H1 (cell line): ENCODE measurements at regions not wholly inside any gene's neighbourhood (a gene's known extent, or its start where the extent isn't known, plus 50 kb on each side); places are given as distances from the start of the nearest gene placed in this dataset.

Experiments
- CTCF ChIA-PET: fragments of 300-600 bp; sonication (Branson Sonifier 250); formaldehyde crosslinking; loops from one replicate; lab custom pipeline; 2021; ENCODE audit not compliant: partially characterized antibody; lab: Charles Lee
- POLR2A ChIA-PET: fragments of 300-600 bp; sonication (Branson Sonifier 250); formaldehyde crosslinking; loops from one replicate; lab custom pipeline; 2021; ENCODE audit warnings: inconsistent platforms; ENCODE audit not compliant: partially characterized antibody; lab: Charles Lee
- DNase-seq, 2 experiments: peaks; one replicate each; pipeline versions ENCODE4 v3.0.0 to v3.0.0-alpha.2; 2010 to 2022; ENCODE audit warnings: low spot score in 2 of 2, low read depth in 1 of 2, mixed read lengths in 1 of 2
- FAIRE-seq: peaks from 2 replicates; lab custom pipeline; 2011; peaks lifted over from hg19 to GRCh38; lab: Jason Lieb, UNC
- H2AFZ ChIP-seq: 2 replicates; pipeline ENCODE4 v1.8.1; 2012; ENCODE audit warnings: low read length, inconsistent platforms
- H2AK5ac ChIP-seq: 2 replicates; pipeline ENCODE4 v1.6.1; 2013; ENCODE audit warnings: low read depth, low read length
- H2BK120ac ChIP-seq: replicated peaks from 2 replicates; pipeline ENCODE3; 2013; ENCODE audit warnings: low read depth, low read length, inconsistent platforms
- H2BK12ac ChIP-seq: 2 replicates; pipeline ENCODE4 v1.6.1; 2013; ENCODE audit warnings: low read depth, low read length
- H2BK15ac ChIP-seq: 2 replicates; pipeline ENCODE4 v1.6.1; 2013; ENCODE audit warnings: low read length
- H2BK20ac ChIP-seq: 2 replicates; pipeline ENCODE4 v1.6.1; 2013; ENCODE audit warnings: low read length
- H2BK5ac ChIP-seq: 2 replicates; pipeline ENCODE4 v1.6.1; 2013; ENCODE audit warnings: low read depth, low read length
- H3K14ac ChIP-seq: 2 replicates; pipeline ENCODE4 v1.6.1; 2013; ENCODE audit warnings: inconsistent platforms; ENCODE audit not compliant: insufficient read length
- H3K18ac ChIP-seq: 2 replicates; pipeline ENCODE4 v1.6.1; 2013; ENCODE audit warnings: low read length; ENCODE audit errors: extremely low read depth
- H3K23ac ChIP-seq: 2 replicates; pipeline ENCODE4 v1.6.1; 2013; ENCODE audit warnings: inconsistent platforms; ENCODE audit not compliant: insufficient read length
- H3K23me2 ChIP-seq: 2 replicates; pipeline ENCODE4 v1.6.1; 2013; ENCODE audit warnings: low read depth, low read length
- H3K27ac ChIP-seq: 2 replicates; pipeline ENCODE4 v1.6.1; 2011; ENCODE audit warnings: low read depth, low read length, inconsistent platforms
- H3K27me3 ChIP-seq, 4 experiments: replicated peaks in 1 of 4; 1 replicate in 1 of 4; 2 replicates in 3 of 4; pipeline versions ENCODE4 v1.6.1 to v1.8.1; 2011 to 2013; ENCODE audit warnings: low read length in 3 of 4, mild to moderate bottlenecking in 3 of 4, inconsistent platforms in 2 of 4, mixed read lengths in 2 of 4, moderate library complexity in 1 of 4; ENCODE audit not compliant: control insufficient read depth in 3 of 4, insufficient read depth in 3 of 4; ENCODE audit errors: extremely low read depth in 1 of 4
- H3K36me3 ChIP-seq, 4 experiments: 2 replicates each; pipeline versions ENCODE4 v1.6.1 to v1.8.1; 2011 to 2013; ENCODE audit warnings: mild to moderate bottlenecking in 4 of 4, low read length in 3 of 4, moderate library complexity in 2 of 4, control low read depth in 1 of 4, inconsistent platforms in 1 of 4; ENCODE audit not compliant: insufficient read depth in 4 of 4, control insufficient read depth in 2 of 4
- H3K4ac ChIP-seq: replicated peaks from 2 replicates; pipeline ENCODE3; 2013; ENCODE audit warnings: low read length, low read depth, mixed read lengths, inconsistent platforms; ENCODE audit not compliant: insufficient read length
- H3K4me1 ChIP-seq, 4 experiments: replicated peaks in 1 of 4; 1 replicate in 1 of 4; 2 replicates in 3 of 4; pipeline versions ENCODE4 v1.6.1 to v1.8.1; 2011 to 2013; ENCODE audit warnings: low read length in 3 of 4, inconsistent platforms in 2 of 4, mixed read lengths in 1 of 4; ENCODE audit not compliant: insufficient read depth in 4 of 4, control insufficient read depth in 3 of 4
- H3K4me2 ChIP-seq, 2 experiments: 2 replicates each; pipeline versions ENCODE4 v1.6.1 to v1.8.1; 2011 to 2013; ENCODE audit warnings: low read depth in 2 of 2, low read length in 2 of 2, control low read depth in 1 of 2, inconsistent platforms in 1 of 2, mild to moderate bottlenecking in 1 of 2; ENCODE audit not compliant: insufficient read depth in 1 of 2
- H3K4me3 ChIP-seq, 4 experiments: fragments of 200-600, 300-600 bp in 1 of 4; sonication (generic), shearing (Covaris generic), sonication (Bioruptor Twin) in 1 of 4; 2 replicates each; pipeline versions ENCODE4 v1.5.1 to v1.8.1; 2011 to 2016; ENCODE audit warnings: low read length in 4 of 4, low read depth in 3 of 4, control low read depth in 2 of 4, inconsistent platforms in 2 of 4, mild to moderate bottlenecking in 2 of 4, mixed read lengths in 1 of 4, moderate library complexity in 1 of 4; ENCODE audit not compliant: insufficient read depth in 2 of 4; ENCODE audit errors: extremely low read depth in 1 of 4
- H3K56ac ChIP-seq: replicated peaks from 2 replicates; pipeline ENCODE3; 2013; ENCODE audit warnings: low read depth, mild to moderate bottlenecking, mixed read lengths, low read length, inconsistent platforms; ENCODE audit not compliant: insufficient read length
- H3K79me1 ChIP-seq: 2 replicates; pipeline ENCODE4 v1.6.1; 2013; ENCODE audit warnings: low read depth, low read length, control low read depth
- H3K79me2 ChIP-seq, 2 experiments: 2 replicates each; pipeline versions ENCODE4 v1.6.1 to v1.8.1; 2012 to 2013; ENCODE audit warnings: low read length in 2 of 2, mild to moderate bottlenecking in 2 of 2, inconsistent platforms in 1 of 2; ENCODE audit not compliant: insufficient read depth in 2 of 2, control insufficient read depth in 1 of 2
- H3K9ac ChIP-seq, 4 experiments: replicated peaks in 1 of 4; 1 replicate in 1 of 4; 2 replicates in 3 of 4; pipeline versions ENCODE4 v1.6.1 to v1.8.1; 2011 to 2013; ENCODE audit warnings: low read depth in 3 of 4, low read length in 3 of 4, control low read depth in 2 of 4, mild to moderate bottlenecking in 2 of 4, moderate library complexity in 2 of 4, inconsistent platforms in 1 of 4; ENCODE audit errors: extremely low read depth in 1 of 4
- H3K9me3 ChIP-seq, 2 experiments: 2 replicates each; pipeline versions ENCODE4 v1.6.1 to v1.8.1; 2012 to 2013; ENCODE audit warnings: mild to moderate bottlenecking in 2 of 2, moderate library complexity in 2 of 2, control low read depth in 1 of 2, inconsistent platforms in 1 of 2, low read depth in 1 of 2, low read length in 1 of 2, mixed read lengths in 1 of 2; ENCODE audit not compliant: insufficient read depth in 2 of 2
- H4K20me1 ChIP-seq, 2 experiments: replicated peaks in 1 of 2; 2 replicates each; pipeline versions ENCODE3 to v1.8.1; 2011 to 2013; ENCODE audit warnings: inconsistent platforms in 2 of 2, low read length in 2 of 2, mild to moderate bottlenecking in 1 of 2; ENCODE audit not compliant: insufficient read depth in 2 of 2, control insufficient read depth in 1 of 2
- H4K5ac ChIP-seq: 2 replicates; pipeline ENCODE4 v1.6.1; 2013; ENCODE audit warnings: low read length, low read depth, mixed read lengths, inconsistent platforms; ENCODE audit not compliant: insufficient read length
- H4K8ac ChIP-seq: 2 replicates; pipeline ENCODE4 v1.8.0; 2013; ENCODE audit warnings: mild to moderate bottlenecking, moderate library complexity, low read length, inconsistent platforms; ENCODE audit not compliant: insufficient read depth; ENCODE audit errors: extremely low read depth
- H4K91ac ChIP-seq: replicated peaks from 2 replicates; pipeline ENCODE3; 2013; ENCODE audit warnings: low read length, mixed read lengths, inconsistent platforms; ENCODE audit not compliant: insufficient read length
- ASH2L ChIP-seq: fragments of 200-600, 300-600 bp; sonication (generic); IDR thresholded peaks from one replicate; pipeline ENCODE4 v1.7.1; 2017; ENCODE audit warnings: low read length
- CEBPB ChIP-seq: IDR thresholded peaks from 2 replicates; pipeline ENCODE4 v1.6.1; 2012; ENCODE audit warnings: low read depth, low read length
- CREB1 ChIP-seq: IDR thresholded peaks from 2 replicates; pipeline ENCODE4 v1.6.1; 2012; ENCODE audit warnings: inconsistent platforms
- CTBP2 ChIP-seq: IDR thresholded peaks from 2 replicates; pipeline ENCODE4 v1.7.0; 2011; ENCODE audit warnings: borderline replicate concordance, mild to moderate bottlenecking, moderate library complexity, mixed read lengths, low read length; ENCODE audit not compliant: insufficient read depth, insufficient read length
- HDAC2 ChIP-seq, 2 experiments: fragments of 300-600 bp in 1 of 2; sonication (generic) in 1 of 2; IDR thresholded peaks; 2 replicates each; pipeline ENCODE4 v1.6.1; 2011 to 2012; ENCODE audit warnings: low read depth in 2 of 2, low read length in 2 of 2, mild to moderate bottlenecking in 2 of 2, moderate library complexity in 2 of 2, borderline replicate concordance in 1 of 2, inconsistent platforms in 1 of 2
- HDAC6 ChIP-seq: IDR thresholded peaks from one replicate; pipeline ENCODE4 v1.7.1; 2012; ENCODE audit warnings: low read depth, mild to moderate bottlenecking, inconsistent platforms, low read length, moderate library complexity
- JUN ChIP-seq: IDR thresholded peaks from 2 replicates; pipeline ENCODE4 v1.6.1; 2011; ENCODE audit warnings: low read depth, mild to moderate bottlenecking, improper control_type of control experiment, low read length
- MAFK ChIP-seq: IDR thresholded peaks from 2 replicates; pipeline ENCODE4 v1.6.1; 2012; ENCODE audit warnings: low read depth, mild to moderate bottlenecking, improper control_type of control experiment, low read length
- PHF8 ChIP-seq: fragments of 200-600 bp; sonication (generic); conservative IDR thresholded peaks from 2 replicates; pipeline ENCODE4 v1.7.1; 2012; ENCODE audit warnings: low read depth, mild to moderate bottlenecking, inconsistent platforms, low read length, moderate library complexity
- POLR2AphosphoS5 ChIP-seq: IDR thresholded peaks from 2 replicates; pipeline ENCODE4 v1.6.1; 2011; ENCODE audit warnings: low read depth, low read length
- RBBP5 ChIP-seq: IDR thresholded peaks from 2 replicates; pipeline ENCODE4 v1.7.1; 2012; ENCODE audit warnings: low read depth, mild to moderate bottlenecking, inconsistent platforms, low read length, moderate library complexity, borderline replicate concordance
- RXRA ChIP-seq: IDR thresholded peaks from 2 replicates; pipeline ENCODE4 v1.6.1; 2011; ENCODE audit warnings: low read depth, mild to moderate bottlenecking, low read length, moderate library complexity; ENCODE audit not compliant: insufficient read depth
- SRF ChIP-seq: IDR thresholded peaks from 2 replicates; pipeline ENCODE4 v1.6.1; 2011; ENCODE audit warnings: mild to moderate bottlenecking, low read depth, low read length, moderate library complexity
- SUZ12 ChIP-seq: fragments of 200-600 bp; sonication (generic); IDR thresholded peaks from 2 replicates; pipeline ENCODE4 v1.6.1; 2012; ENCODE audit warnings: mild to moderate bottlenecking, inconsistent platforms, low read length, moderate library complexity, mixed read lengths
- USF2 ChIP-seq: IDR thresholded peaks from 2 replicates; pipeline ENCODE4 v1.6.1; 2011; ENCODE audit warnings: low read length, improper control_type of control experiment
- WGBS, 2 experiments: shearing (Covaris generic) in 1 of 2; methylation state at CpG; one replicate each; pipeline versions ENCODE4 v1.1.6 to v1.1.7; 2013 to 2015; ENCODE audit warnings: low lambda C conversion rate in 2 of 2, mixed read lengths in 2 of 2, inconsistent platforms in 1 of 2, low coverage in 1 of 2, missing lambda C conversion rate in 1 of 2; ENCODE audit not compliant: insufficient replicate concordance in 2 of 2, insufficient coverage in 1 of 2, insufficient read length in 1 of 2; ENCODE audit errors: extremely low coverage in 1 of 2, missing lambda C conversion rate in 1 of 2; 5-methylcytosine and 5-hydroxymethylcytosine counted together

- CTCF ChIA-PET: no interaction called here
- H3K27me3 ChIP-seq: no peaks in the 10 kb centered on the region
- no peaks in the 10 kb centered on the region for H3K79me2 ChIP-seq
- H3K9me3 ChIP-seq: no peaks in the 10 kb centered on the region
- H4K91ac ChIP-seq: no peak overlapping the region
- H2AK5ac ChIP-seq: no peak overlapping the region
- H3K27ac ChIP-seq: no peak overlapping the region
- no peaks in the 10 kb centered on the region for H3K4me1 ChIP-seq
- no peak overlapping the region for H4K5ac ChIP-seq
- H3K56ac ChIP-seq: no peak overlapping the region
- FAIRE-seq: no peak
- H3K36me3 ChIP-seq: no peaks in the 10 kb centered on the region
- H2BK20ac ChIP-seq: no peak overlapping the region
- H2BK15ac ChIP-seq: no peak overlapping the region
- H2BK12ac ChIP-seq: no peak overlapping the region
- no peak overlapping the region for H2AFZ ChIP-seq
- no peak overlapping the region for H3K9ac ChIP-seq
- H3K14ac ChIP-seq: no peak overlapping the region
- DNase-seq: no peak
- no peak overlapping the region for H3K18ac ChIP-seq
- no peak overlapping the region for H3K4ac ChIP-seq
- no peaks in the 10 kb centered on the region for H4K20me1 ChIP-seq
- no peak overlapping the region for H3K23ac ChIP-seq
- H3K79me1 ChIP-seq: no peaks in the 10 kb centered on the region
- POLR2A ChIA-PET: no interaction called here
- H2BK120ac ChIP-seq: no peak overlapping the region
- WGBS, 2 experiments: 97% methylated on average over 3 of the region's 3 CpGs; no CpG with 5 or more reads in 1 of the 2 experiments
- H3K23me2 ChIP-seq: no peaks in the 10 kb centered on the region
- H3K4me3 ChIP-seq: no peak overlapping the region
- H2BK5ac ChIP-seq: no peak overlapping the region
- no peak overlapping the region for H4K8ac ChIP-seq
- H3K4me2 ChIP-seq: no peak overlapping the region
- TF ChIP-seq SUZ12 (no peak), PHF8 (no peak), RXRA (no peak), HDAC6 (no peak), CREB1 (no peak), USF2 (no peak), JUN (no peak), RBBP5 (no peak), HDAC2 (IDR thresholded peaks at IDR 0.05; ENCODE audit: borderline replicate concordance in 1 of 2, low read depth in 2 of 2, low read length in 2 of 2) (no peak), CTBP2 (no peak), SRF (no peak), ASH2L (no peak), POLR2AphosphoS5 (no peak), MAFK (no peak), CEBPB (no peak)
These were observed 385.2 kb downstream of the ATP23 start for GRCh38 chr12:58326534-58326933.
